ENCODE measurements at regions not wholly inside any gene's neighbourhood (a gene's known extent, or its start where the extent isn't known, plus 50 kb on each side); places are given as distances from the start of the nearest gene placed in this dataset.

DNA sequence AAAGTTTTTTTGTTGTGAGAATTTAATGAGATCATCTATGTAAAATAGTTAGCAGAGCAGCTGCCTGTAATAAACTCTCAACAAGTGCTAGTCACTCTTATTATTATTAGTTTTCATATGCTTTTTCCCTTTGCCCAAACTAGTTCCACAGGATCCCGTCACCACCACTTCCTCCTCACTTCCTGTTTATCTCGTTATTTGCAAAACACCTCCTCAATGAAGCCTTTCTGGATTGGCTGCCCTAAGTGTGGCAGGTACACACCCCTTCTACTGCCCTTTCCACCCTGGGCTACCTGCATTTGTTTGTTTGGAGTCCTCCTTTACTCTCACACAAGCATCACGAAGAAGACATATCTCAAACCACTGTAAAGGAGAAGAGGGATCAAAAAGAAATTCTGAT, 54.4 kb upstream of the KLF3 start:
- DNase-seq, result no peak

GRCh38 chr4:38610521-38610920, 53.5 kb upstream of the KLF3 start:
- no peak for DNase-seq

DNA sequence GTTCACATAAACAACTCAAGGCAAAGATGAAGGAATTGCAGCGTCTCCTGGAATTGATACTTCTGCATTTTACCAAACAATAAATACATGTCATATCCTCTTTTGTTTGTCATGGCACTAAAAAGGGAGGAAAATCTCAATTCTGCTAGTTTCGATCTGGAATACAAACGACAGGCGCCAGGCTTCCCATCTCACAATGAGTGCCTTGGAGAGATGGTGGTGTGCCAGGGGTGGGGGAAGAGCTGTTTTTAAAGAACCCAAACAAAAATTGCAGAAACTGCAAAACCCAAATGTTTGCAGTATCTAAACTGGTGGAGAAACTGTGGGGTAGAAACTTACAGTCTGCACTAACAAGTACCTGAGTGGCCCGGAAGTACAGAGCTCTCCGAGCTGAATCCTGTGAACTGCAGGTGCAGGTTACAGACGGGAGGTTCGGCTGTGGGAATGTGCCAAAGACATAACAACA, 53.0 kb upstream of the KLF3 start:
- no peak for DNase-seq

GRCh38 chr4:38611676-38612075, 52.3 kb upstream of the KLF3 start:
- no peak for DNase-seq

DNA sequence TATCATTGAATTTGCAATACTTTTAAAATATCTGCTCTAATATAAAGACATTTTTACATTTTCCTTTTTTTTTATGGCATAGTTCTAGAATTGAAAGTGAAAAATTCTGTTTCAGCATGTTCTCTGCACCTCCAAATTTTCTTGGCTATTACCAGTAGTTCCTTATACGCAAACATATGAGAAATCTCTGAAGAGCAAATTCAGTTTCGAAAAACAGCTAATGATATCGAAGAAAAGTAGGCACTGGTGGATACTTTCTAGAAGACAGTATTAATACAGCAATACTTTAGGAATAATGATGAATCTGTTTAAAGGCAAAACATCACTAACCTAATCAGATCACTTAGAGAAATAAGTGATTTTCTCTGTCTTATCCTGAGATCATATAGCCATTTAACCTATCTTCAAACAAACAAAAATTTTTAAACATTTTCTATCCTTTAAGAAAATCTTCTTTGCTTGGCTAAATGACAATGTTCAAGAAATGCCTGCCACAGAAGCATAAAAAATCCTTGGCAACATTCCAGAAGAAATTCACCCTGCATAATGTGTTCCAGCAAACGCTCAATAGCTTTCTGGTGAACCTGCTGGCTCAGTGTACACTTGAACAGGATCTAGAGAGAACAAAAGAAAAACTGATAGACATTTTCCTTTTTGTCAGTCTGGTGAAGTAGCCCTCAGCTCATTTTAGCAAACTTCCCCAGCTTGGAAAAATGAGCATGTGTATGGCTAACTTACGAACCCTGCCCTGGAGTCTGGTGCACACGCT, 51.2 kb upstream of the KLF3 start:
- DNase-seq, result no peak

All from SIG-M5 (cell line).